HCT116 (cell line): ENCODE measurements at regions not wholly inside any gene's neighbourhood (a gene's known extent, or its start where the extent isn't known, plus 50 kb on each side); places are given as distances from the start of the nearest gene placed in this dataset.

Source experiments
- EZH2 ChIP-seq: fragments of 200-600 bp; sonication (generic); IDR thresholded peaks from 2 replicates; pipeline ENCODE4 v1.6.1; 2017; ENCODE audit warnings: antibody characterized with exemption, mixed run types
- EZH2phosphoT487 ChIP-seq: fragments of 200-600 bp; IDR thresholded peaks from 2 replicates; pipeline ENCODE4 v1.6.1; 2018; ENCODE audit warnings: antibody characterized with exemption, borderline replicate concordance
- MAX ChIP-seq: IDR thresholded peaks from 2 replicates; pipeline ENCODE4 v1.6.1; 2012
- POLR2A ChIP-seq: IDR thresholded peaks from 2 replicates; pipeline ENCODE4 v1.7.0; 2011; ENCODE audit warnings: borderline replicate concordance; ENCODE audit not compliant: insufficient read depth, insufficient read length; ENCODE audit errors: extremely low read depth
- REST ChIP-seq: IDR thresholded peaks from 2 replicates; pipeline ENCODE4 v1.6.1; 2012; ENCODE audit warnings: low read depth
- SIN3A ChIP-seq: IDR thresholded peaks from 2 replicates; pipeline ENCODE4 v1.6.1; 2012; ENCODE audit warnings: low read depth
- SP1 ChIP-seq: IDR thresholded peaks from 2 replicates; pipeline ENCODE4 v1.6.1; 2012; ENCODE audit warnings: low read depth
- TF ChIP-seq, protein P1 (sequence below), 3 experiments: fragments of 200-600 bp in 1 of 3; sonication (generic) in 1 of 3; IDR thresholded peaks in 2 of 3; conservative IDR thresholded peaks in 1 of 3; 2 replicates each; pipeline ENCODE4 v1.5.1; 2012 to 2017; ENCODE audit warnings: low read depth in 2 of 3, low read length in 2 of 3, antibody characterized with exemption in 1 of 3, borderline replicate concordance in 1 of 3, control low read depth in 1 of 3, mild to moderate bottlenecking in 1 of 3, mixed read lengths in 1 of 3, mixed run types in 1 of 3, moderate library complexity in 1 of 3; ENCODE audit not compliant: insufficient read depth in 1 of 3

GRCh38 chr3:16031434-16031833 is 143.0 kb upstream of the GALNT15 start:
- TF ChIP-seq POLR2A: no peak
- TF ChIP-seq, protein P1, sequence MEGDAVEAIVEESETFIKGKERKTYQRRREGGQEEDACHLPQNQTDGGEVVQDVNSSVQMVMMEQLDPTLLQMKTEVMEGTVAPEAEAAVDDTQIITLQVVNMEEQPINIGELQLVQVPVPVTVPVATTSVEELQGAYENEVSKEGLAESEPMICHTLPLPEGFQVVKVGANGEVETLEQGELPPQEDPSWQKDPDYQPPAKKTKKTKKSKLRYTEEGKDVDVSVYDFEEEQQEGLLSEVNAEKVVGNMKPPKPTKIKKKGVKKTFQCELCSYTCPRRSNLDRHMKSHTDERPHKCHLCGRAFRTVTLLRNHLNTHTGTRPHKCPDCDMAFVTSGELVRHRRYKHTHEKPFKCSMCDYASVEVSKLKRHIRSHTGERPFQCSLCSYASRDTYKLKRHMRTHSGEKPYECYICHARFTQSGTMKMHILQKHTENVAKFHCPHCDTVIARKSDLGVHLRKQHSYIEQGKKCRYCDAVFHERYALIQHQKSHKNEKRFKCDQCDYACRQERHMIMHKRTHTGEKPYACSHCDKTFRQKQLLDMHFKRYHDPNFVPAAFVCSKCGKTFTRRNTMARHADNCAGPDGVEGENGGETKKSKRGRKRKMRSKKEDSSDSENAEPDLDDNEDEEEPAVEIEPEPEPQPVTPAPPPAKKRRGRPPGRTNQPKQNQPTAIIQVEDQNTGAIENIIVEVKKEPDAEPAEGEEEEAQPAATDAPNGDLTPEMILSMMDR (IDR thresholded peaks at IDR 0.05 in 2 of 3, conservative IDR thresholded peaks at IDR 0.05 in 1 of 3; ENCODE audit: borderline replicate concordance in 1 of 3, insufficient read depth in 1 of 3, low read depth in 2 of 3, low read length in 2 of 3): no peak
- no peak for TF ChIP-seq MAX
- no peak for TF ChIP-seq EZH2phosphoT487
- no peak for TF ChIP-seq SIN3A
- TF ChIP-seq EZH2: no peak
- no peak for TF ChIP-seq REST
- no peak for TF ChIP-seq SP1
